K562 (cell line): ENCODE measurements at regions not wholly inside any gene's neighbourhood (a gene's known extent, or its start where the extent isn't known, plus 50 kb on each side); places are given as distances from the start of the nearest gene placed in this dataset.

ENCODE experiments used
- ATAC-seq: fragments of 200-7000 bp; cut with Tn5 transposase; 3 replicates; pipeline ENCODE4 v1.9.1; 2020; ENCODE audit warnings: moderate library complexity
- BruUV-seq: library from RNA; stranded (reverse); fragments of 400-500 nt; replicated peaks from 2 replicates; lab custom pipeline; 2021; lab: Mats Ljungman, UMichigan
- CTCF ChIA-PET: fragments of 300-600 bp; formaldehyde crosslinking; extraction: SDS; loops from one replicate; lab custom pipeline; 2021; ENCODE audit warnings: low intra/inter-chr PET ratio; lab: Yijun Ruan, JAX
- POLR2A ChIA-PET: fragments of 300-600, 350-650 bp; sonication (Branson Sonifier 250); formaldehyde crosslinking; extraction: SDS; loops from one replicate; lab custom pipeline; 2021; ENCODE audit warnings: antibody characterized with exemption, inconsistent platforms; lab: Yijun Ruan, JAX
- DNase-seq, 4 experiments: peaks; one replicate each; pipeline versions ENCODE4 v3.0.0 to v3.0.0-alpha.2; 2011 to 2018; ENCODE audit warnings: low spot score in 3 of 4, mixed read lengths in 3 of 4; ENCODE audit errors: extremely low read depth in 1 of 4
- FAIRE-seq: peaks from 2 replicates; lab custom pipeline; 2011; peaks lifted over from hg19 to GRCh38; lab: Jason Lieb, UNC
- H2AFZ ChIP-seq: 2 replicates; pipeline ENCODE4 v1.6.0; 2011; ENCODE audit warnings: low read depth, low read length, control low read depth, inconsistent platforms
- H3K27ac ChIP-seq: fragments of 200-600 bp; 3 replicates; pipeline ENCODE4 v1.8.0; 2011; ENCODE audit warnings: low read depth, mild to moderate bottlenecking, control low read depth, inconsistent platforms, low read length, moderate library complexity, mixed read lengths; ENCODE audit errors: extremely low read depth
- H3K27me3 ChIP-seq, 2 experiments: fragments of 300-600 bp in 1 of 2; 2 replicates in 1 of 2; 3 replicates in 1 of 2; pipeline versions ENCODE4 v1.6.0 to v1.8.0; 2011; ENCODE audit warnings: inconsistent platforms in 2 of 2, low read length in 2 of 2, mild to moderate bottlenecking in 1 of 2, mixed read lengths in 1 of 2, moderate library complexity in 1 of 2; ENCODE audit not compliant: control insufficient read depth in 2 of 2, insufficient read depth in 2 of 2
- H3K36me3 ChIP-seq: fragments of 300-600 bp; 3 replicates; pipeline ENCODE4 v1.8.0; 2011; ENCODE audit warnings: mild to moderate bottlenecking, low read length, inconsistent platforms; ENCODE audit not compliant: control insufficient read depth, insufficient read depth
- H3K4me1 ChIP-seq, 2 experiments: fragments of 200-600 bp in 1 of 2; replicated peaks in 1 of 2; 2 replicates in 1 of 2; 3 replicates in 1 of 2; pipeline versions ENCODE4 v1.5.1 to v1.8.0; 2011; ENCODE audit warnings: inconsistent platforms in 2 of 2, low read length in 2 of 2, mild to moderate bottlenecking in 1 of 2, mixed read lengths in 1 of 2, moderate library complexity in 1 of 2; ENCODE audit not compliant: control insufficient read depth in 2 of 2, insufficient read depth in 2 of 2
- H3K4me2 ChIP-seq: 2 replicates; pipeline ENCODE4 v1.6.1; 2011; ENCODE audit warnings: low read length, control low read depth, inconsistent platforms, mixed read lengths; ENCODE audit not compliant: insufficient read depth
- H3K4me3 ChIP-seq: fragments of 200-600 bp; sonication (generic), shearing (Covaris generic); 2 replicates; pipeline ENCODE4 v1.5.1; 2016; ENCODE audit warnings: control low read depth, inconsistent platforms
- H3K79me2 ChIP-seq: fragments of 200-600 bp; 3 replicates; pipeline ENCODE4 v1.8.0; 2011; ENCODE audit warnings: low read length, inconsistent platforms; ENCODE audit not compliant: control insufficient read depth, insufficient read depth
- H3K9ac ChIP-seq, 2 experiments: 2 replicates each; pipeline versions ENCODE4 v1.6.0 to v1.6.1; 2011; ENCODE audit warnings: low read depth in 2 of 2, low read length in 2 of 2, control low read depth in 1 of 2, inconsistent platforms in 1 of 2, mild to moderate bottlenecking in 1 of 2, mixed read lengths in 1 of 2; ENCODE audit not compliant: insufficient read depth in 1 of 2
- H3K9me1 ChIP-seq: one replicate; pipeline ENCODE4 v1.6.0; 2011; ENCODE audit warnings: inconsistent platforms, mild to moderate bottlenecking, low read length, moderate library complexity; ENCODE audit not compliant: control insufficient read depth, insufficient read depth
- H3K9me3 ChIP-seq: replicated peaks from 2 replicates; pipeline ENCODE4 v1.5.1; 2011; ENCODE audit warnings: low read depth, low read length, inconsistent platforms; ENCODE audit not compliant: control insufficient read depth, insufficient read depth
- H4K20me1 ChIP-seq: replicated peaks from 2 replicates; pipeline ENCODE4 v1.6.1; 2011; ENCODE audit warnings: low read length, inconsistent platforms, mixed read lengths; ENCODE audit not compliant: control insufficient read depth, insufficient read depth
- ADNP ChIP-seq: fragments of 200-800 bp; sonication (Bioruptor generic); IDR thresholded peaks from 2 replicates; pipeline ENCODE4 v1.6.1; 2016; ENCODE audit warnings: missing genetic modification characterization, missing compliant biosample characterization
- DMBX1 ChIP-seq: fragments of 250-450 bp; sonication (Bioruptor Pico); IDR thresholded peaks from 2 replicates; pipeline ENCODE4 v1.8.0; 2022; ENCODE audit warnings: inconsistent platforms, mild to moderate bottlenecking, moderate library complexity, borderline replicate concordance
- E2F3 ChIP-seq: fragments of 250-450 bp; sonication (Bioruptor Pico); IDR thresholded peaks from 2 replicates; pipeline ENCODE4 v1.4.0; 2020; ENCODE audit warnings: mild to moderate bottlenecking
- ELF2 ChIP-seq: fragments of 250-450 bp; sonication (Bioruptor Pico); IDR thresholded peaks from 2 replicates; pipeline ENCODE4 v1.5.0; 2021; ENCODE audit warnings: mild to moderate bottlenecking
- ERF ChIP-seq: fragments of 450-650 bp; formaldehyde crosslinking; IDR thresholded peaks from 2 replicates; pipeline ENCODE4 v1.4.0; 2020; ENCODE audit warnings: mild to moderate bottlenecking, mixed read lengths
- FOXJ2 ChIP-seq: fragments of 200-800 bp; sonication (Bioruptor generic); IDR thresholded peaks from 2 replicates; pipeline ENCODE4 v1.6.1; 2016; ENCODE audit warnings: missing genetic modification characterization, missing compliant biosample characterization
- FOXM1 ChIP-seq, 2 experiments: fragments of 450-650 bp in 1 of 2; sonication (generic) in 1 of 2; formaldehyde crosslinking in 1 of 2; IDR thresholded peaks; 2 replicates each; pipeline versions ENCODE4 v1.6.1 to v1.9.0; 2017 to 2022; ENCODE audit warnings: low read depth in 2 of 2, mild to moderate bottlenecking in 2 of 2, missing genetic modification reagents in 1 of 2, moderate library complexity in 1 of 2
- MAFF ChIP-seq: IDR thresholded peaks from 2 replicates; pipeline ENCODE4 v1.6.1; 2012; ENCODE audit warnings: low read length, improper control_type of control experiment
- MAFK ChIP-seq: IDR thresholded peaks from 2 replicates; pipeline ENCODE4 v1.6.1; 2011; ENCODE audit warnings: low read length, improper control_type of control experiment
- MCM2 ChIP-seq: fragments of 450-650 bp; IDR thresholded peaks from 2 replicates; pipeline ENCODE4 v1.6.1; 2017; ENCODE audit warnings: low read depth, mild to moderate bottlenecking
- MIER1 ChIP-seq: fragments of 450-650 bp; IDR thresholded peaks from 2 replicates; pipeline ENCODE4 v1.6.1; 2016; ENCODE audit warnings: antibody characterized with exemption, mild to moderate bottlenecking, low read depth
- SMARCC2 ChIP-seq: fragments of 450-650 bp; IDR thresholded peaks from 2 replicates; pipeline ENCODE4 v1.6.1; 2017; ENCODE audit warnings: antibody characterized with exemption, moderate library complexity, mild to moderate bottlenecking, low read depth
- TSC22D4 ChIP-seq: fragments of 450-650 bp; IDR thresholded peaks from 2 replicates; pipeline ENCODE4 v1.6.1; 2016; ENCODE audit warnings: missing genetic modification characterization, missing biosample characterization, control low read depth
- XRCC5 ChIP-seq: fragments of 200-400 bp; formaldehyde crosslinking; IDR thresholded peaks from 2 replicates; pipeline ENCODE4 v1.6.1; 2017; ENCODE audit warnings: low read depth, mild to moderate bottlenecking, low read length
- ZNF121 ChIP-seq: sonication (generic); formaldehyde crosslinking; conservative IDR thresholded peaks from 2 replicates; pipeline ENCODE4 v1.8.0; 2022; ENCODE audit warnings: missing genetic modification reagents
- ZNF263 ChIP-seq: sonication (generic); formaldehyde crosslinking; IDR thresholded peaks from 2 replicates; pipeline ENCODE4 v1.8.0; 2022; ENCODE audit warnings: mild to moderate bottlenecking, missing genetic modification reagents, borderline replicate concordance
- ZNF830 ChIP-seq: fragments of 250-450 bp; sonication (Bioruptor Pico); IDR thresholded peaks from 2 replicates; pipeline ENCODE4 v1.5.0; 2021; ENCODE audit warnings: mild to moderate bottlenecking
- WGBS: fragments of 100-300 bp; shearing (Covaris generic); methylation state at CpG from one replicate; pipeline ENCODE4 v1.1.6; 2016; ENCODE audit warnings: low coverage, mixed read lengths; ENCODE audit not compliant: insufficient coverage; ENCODE audit errors: missing lambda C conversion rate; 5-methylcytosine and 5-hydroxymethylcytosine counted together
- in situ Hi-C: fragments of 300-500 bp; cut with MboI; formaldehyde crosslinking; loops from 4 replicates; pipeline ENCODE4 v1.15.0; 2018; ENCODE audit warnings: inconsistent platforms, mixed read lengths
- intact Hi-C: fragments of 100-400 bp; cut with micrococcal nuclease; formaldehyde crosslinking; loops from 2 replicates; pipeline ENCODE4 v1.14.2; 2022
- TF ChIP-seq, protein P1 (sequence below): fragments of 250-450 bp; sonication (Bioruptor Pico); IDR thresholded peaks from 2 replicates; pipeline ENCODE4 v1.5.0; 2021
- TF ChIP-seq, protein P2 (sequence below): fragments of 450-650 bp; IDR thresholded peaks from 2 replicates; pipeline ENCODE4 v1.6.1; 2016; ENCODE audit warnings: mild to moderate bottlenecking

DNA sequence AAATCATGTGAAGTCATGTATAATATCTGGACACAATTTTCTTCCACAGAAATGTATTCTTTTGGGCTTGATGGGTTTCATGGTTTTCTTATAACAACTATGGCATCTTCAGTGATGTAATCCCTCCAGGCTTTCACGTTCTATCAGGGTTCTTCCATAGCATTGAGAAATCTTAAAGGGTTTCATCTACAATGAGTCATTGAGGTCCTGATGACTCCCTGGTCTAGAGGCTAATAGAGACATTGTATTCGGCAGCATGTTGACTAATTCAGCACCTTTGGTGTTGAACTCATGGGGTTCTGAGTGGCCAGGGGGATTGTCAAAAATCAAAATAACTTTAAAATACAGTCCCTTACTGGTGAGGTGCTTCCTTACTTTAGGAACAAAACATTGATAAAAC, 614.0 kb upstream of the CRIM1 start:
- no peak overlapping the region for H3K4me3 ChIP-seq
- H3K27me3 ChIP-seq, result no peaks in the 10 kb centered on the region
- FAIRE-seq (no peak), ATAC-seq (no peak), DNase-seq (no peak)
- H3K4me1 ChIP-seq, result no peaks in the 10 kb centered on the region
- no peaks in the 10 kb centered on the region for H4K20me1 ChIP-seq
- H3K27ac ChIP-seq, result no peak overlapping the region
- in situ Hi-C loops (no loop called here), intact Hi-C loops (no loop called here)
- H3K9me3 ChIP-seq, result no peaks in the 10 kb centered on the region; the same call in 1 of the 2 replicates
- WGBS, result 0% methylated on average over 2 of the region's 2 CpGs
- no peaks in the 10 kb centered on the region for H3K9me1 ChIP-seq
- no peak overlapping the region for H2AFZ ChIP-seq
- ChIA-PET POLR2A (no interaction called here), CTCF (no interaction called here)
- no peak for TF ChIP-seq ADNP (tag)
- TF ChIP-seq SMARCC2, result no peak
- TF ChIP-seq ZNF121, result no peak
- TF ChIP-seq E2F3 (CRISPR knock-in tag), result no peak
- no peak for TF ChIP-seq MAFF
- TF ChIP-seq, protein P1, sequence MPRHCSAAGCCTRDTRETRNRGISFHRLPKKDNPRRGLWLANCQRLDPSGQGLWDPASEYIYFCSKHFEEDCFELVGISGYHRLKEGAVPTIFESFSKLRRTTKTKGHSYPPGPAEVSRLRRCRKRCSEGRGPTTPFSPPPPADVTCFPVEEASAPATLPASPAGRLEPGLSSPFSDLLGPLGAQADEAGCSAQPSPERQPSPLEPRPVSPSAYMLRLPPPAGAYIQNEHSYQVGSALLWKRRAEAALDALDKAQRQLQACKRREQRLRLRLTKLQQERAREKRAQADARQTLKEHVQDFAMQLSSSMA (CRISPR knock-in tag), result no peak
- no peak for TF ChIP-seq FOXJ2 (tag)
- TF ChIP-seq ELF2 (CRISPR knock-in tag), result no peak
- no peak for TF ChIP-seq MCM2
- no peak for TF ChIP-seq ERF (CRISPR knock-in tag)
- no peak for TF ChIP-seq TSC22D4 (tag)
- no peak for TF ChIP-seq DMBX1 (CRISPR knock-in tag)
- no peak for TF ChIP-seq MIER1
- no peak for TF ChIP-seq ZNF263 (CRISPR knock-in tag)
- TF ChIP-seq XRCC5, result no peak
- TF ChIP-seq MAFK, result no peak
- TF ChIP-seq, protein P2, sequence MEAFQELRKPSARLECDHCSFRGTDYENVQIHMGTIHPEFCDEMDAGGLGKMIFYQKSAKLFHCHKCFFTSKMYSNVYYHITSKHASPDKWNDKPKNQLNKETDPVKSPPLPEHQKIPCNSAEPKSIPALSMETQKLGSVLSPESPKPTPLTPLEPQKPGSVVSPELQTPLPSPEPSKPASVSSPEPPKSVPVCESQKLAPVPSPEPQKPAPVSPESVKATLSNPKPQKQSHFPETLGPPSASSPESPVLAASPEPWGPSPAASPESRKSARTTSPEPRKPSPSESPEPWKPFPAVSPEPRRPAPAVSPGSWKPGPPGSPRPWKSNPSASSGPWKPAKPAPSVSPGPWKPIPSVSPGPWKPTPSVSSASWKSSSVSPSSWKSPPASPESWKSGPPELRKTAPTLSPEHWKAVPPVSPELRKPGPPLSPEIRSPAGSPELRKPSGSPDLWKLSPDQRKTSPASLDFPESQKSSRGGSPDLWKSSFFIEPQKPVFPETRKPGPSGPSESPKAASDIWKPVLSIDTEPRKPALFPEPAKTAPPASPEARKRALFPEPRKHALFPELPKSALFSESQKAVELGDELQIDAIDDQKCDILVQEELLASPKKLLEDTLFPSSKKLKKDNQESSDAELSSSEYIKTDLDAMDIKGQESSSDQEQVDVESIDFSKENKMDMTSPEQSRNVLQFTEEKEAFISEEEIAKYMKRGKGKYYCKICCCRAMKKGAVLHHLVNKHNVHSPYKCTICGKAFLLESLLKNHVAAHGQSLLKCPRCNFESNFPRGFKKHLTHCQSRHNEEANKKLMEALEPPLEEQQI, result no peak
- TF ChIP-seq FOXM1 (IDR thresholded peaks at IDR 0.05; ENCODE audit: low read depth), result no peak
- no peak for TF ChIP-seq FOXM1 (CRISPR knock-in tag; IDR thresholded peaks at IDR 0.05; ENCODE audit: low read depth)
- TF ChIP-seq ZNF830, result no peak
- H3K9ac ChIP-seq, result no peak overlapping the region
- no peak overlapping the region for H3K4me2 ChIP-seq
- H3K36me3 ChIP-seq, result no peaks in the 10 kb centered on the region
- no TSS peak for BruUV-seq
- no peaks in the 10 kb centered on the region for H3K79me2 ChIP-seq
